ENCODE measurements at regions not wholly inside any gene's neighbourhood (a gene's known extent, or its start where the extent isn't known, plus 50 kb on each side); places are given as distances from the start of the nearest gene placed in this dataset.

- TF ChIP-seq CTCF (conservative IDR thresholded peaks at IDR 0.05; ENCODE audit: low read depth, low read length) (no peak), EZH2 (IDR thresholded peaks at IDR 0.05; ENCODE audit: low read length, unreplicated experiment) (no peak), EZH2phosphoT487 (IDR thresholded peaks at IDR 0.05; ENCODE audit: borderline replicate concordance, low read length) (no peak)
These were observed 544.9 kb downstream of the NSUN3 start for GRCh38 chr3:94607778-94608177.

Measured in PC-3 (cell line).